Activated CD8-positive, alpha-beta memory T cell treated with anti-CD3 and anti-CD28 coated beads, Interleukin-2, amount 50 U/mL, for 24 hours (primary cell): ENCODE measurements at regions not wholly inside any gene's neighbourhood (a gene's known extent, or its start where the extent isn't known, plus 50 kb on each side); places are given as distances from the start of the nearest gene placed in this dataset.
"Not testable (repeated sequence)": the region's sequence is repeated elsewhere in the genome, so short reads cannot be mapped to it uniquely, and the experiment has no call there.

ENCODE experiments used
- DNase-seq: peaks from one replicate; pipeline ENCODE4 v3.0.0-alpha.2; 2020; ENCODE audit errors: extremely low read depth

GRCh38 chr7:32681174-32681518 is 185.9 kb downstream of the AVL9 start:
- no peak for DNase-seq

DNA sequence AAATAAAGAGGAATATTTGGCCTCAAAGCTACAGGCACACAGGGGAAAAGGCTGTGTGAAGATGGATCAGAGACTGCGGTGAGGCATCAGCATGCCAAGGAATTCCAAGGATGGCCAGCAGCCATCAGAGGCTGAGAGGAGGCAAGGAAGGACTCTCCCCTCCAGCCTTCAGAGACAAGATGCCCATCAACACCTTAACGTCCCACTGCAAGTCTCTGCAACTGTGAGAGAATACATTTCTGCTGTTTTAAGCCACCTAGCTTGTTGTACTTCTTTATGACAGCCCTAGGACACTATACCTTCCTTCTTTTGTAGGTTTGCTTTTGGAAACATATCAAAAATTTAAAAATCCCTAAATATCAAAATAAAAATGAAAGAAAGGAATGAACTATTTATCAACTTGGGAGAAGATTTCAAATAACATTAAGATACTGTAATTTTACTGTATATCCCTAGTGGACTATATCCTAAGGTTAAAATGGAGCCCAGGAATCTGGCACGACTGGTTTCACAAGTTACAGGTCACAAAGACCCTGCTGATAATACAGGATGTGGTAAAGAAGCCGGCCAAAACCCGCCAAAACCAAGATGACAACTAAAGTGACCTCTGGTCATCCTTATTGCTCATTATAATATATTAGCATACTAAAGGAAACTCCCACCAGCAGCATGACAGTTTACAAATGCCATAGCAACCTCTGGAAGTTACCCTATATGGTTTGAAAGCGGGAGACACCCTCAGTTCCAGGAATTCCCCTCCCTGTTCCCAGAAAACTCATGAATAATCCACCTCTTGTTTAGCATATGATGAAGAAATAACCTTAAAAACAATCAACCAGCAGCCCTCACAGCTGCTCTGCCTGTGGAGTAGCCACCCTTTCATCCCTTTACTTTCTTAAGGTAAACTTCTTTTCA is 185.2 kb downstream of the AVL9 start:
- no peak for DNase-seq

DNA sequence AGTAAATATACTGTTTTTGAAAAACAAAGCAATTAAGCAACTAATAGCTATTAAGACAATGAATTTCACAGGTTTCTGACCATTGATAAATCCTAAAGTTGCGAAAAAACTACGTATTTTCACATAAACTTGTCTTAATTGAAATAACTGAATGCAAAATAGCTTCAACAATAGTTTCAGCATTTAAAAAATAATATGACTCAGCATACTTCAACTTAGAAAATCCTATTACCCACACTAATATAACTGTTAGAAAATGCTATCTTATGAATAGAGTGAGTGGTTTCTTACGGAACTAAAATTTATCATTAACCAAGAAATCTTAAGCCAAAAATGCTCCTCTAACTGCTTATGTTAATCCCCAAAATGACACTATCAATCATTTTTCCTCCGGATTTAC is 183.9 kb downstream of the AVL9 start:
- DNase-seq, result no peak

DNA sequence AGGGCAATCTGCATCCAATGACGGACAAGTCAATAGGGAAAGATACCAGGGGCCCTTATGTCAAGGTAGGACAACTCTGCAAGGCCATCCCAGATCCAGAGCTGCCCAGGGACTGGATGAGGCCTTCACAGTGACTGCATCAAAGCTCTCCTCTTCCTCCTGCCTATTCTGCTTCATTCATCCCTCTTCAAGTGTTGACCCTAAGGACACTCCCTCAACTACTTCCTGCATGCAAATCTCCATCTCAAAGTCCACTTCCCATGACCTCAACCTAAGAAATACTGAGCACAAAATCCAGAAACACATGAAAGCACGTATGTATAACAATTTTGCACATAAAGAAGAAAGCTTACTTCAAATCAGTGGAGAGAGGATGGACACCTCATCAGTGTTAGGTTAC is 182.3 kb downstream of the AVL9 start:
- no peak for DNase-seq

DNA sequence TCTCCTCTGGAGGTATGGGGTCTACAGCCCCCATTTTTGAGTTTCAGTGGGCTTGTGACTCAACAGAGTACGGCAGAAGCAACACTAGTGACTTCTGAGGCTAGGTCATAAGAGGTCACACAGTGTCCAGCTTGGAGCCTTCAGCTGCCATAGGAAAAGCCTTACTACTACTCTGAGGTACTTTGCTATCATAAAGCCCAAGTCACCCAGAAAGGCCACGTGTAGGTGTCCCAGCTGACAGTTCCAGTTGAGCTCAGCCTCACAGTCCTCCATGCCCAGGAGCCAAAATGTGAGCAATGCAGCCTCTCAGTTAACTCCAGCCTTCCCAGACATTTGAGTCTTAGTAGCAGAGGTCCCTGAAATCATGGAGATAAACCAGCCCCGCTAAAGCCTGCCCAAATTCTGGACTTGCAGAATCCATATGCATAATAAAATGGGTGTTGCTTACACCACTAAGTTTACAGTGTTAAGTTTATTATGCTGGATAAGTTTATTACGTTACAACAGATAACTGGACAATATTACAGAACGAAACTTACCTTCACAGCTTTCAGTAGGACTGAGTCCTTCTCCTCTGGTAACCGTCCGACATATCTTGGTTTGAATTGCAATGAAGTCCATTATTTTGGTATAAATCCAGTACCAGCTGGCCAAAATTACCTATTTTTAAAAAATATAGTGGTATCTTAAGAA is 181.1 kb downstream of the AVL9 start:
- no peak for DNase-seq

- no peak for DNase-seq
Observed at GRCh38 chr7:32673275-32673983, 178.1 kb downstream of the AVL9 start.

- DNase-seq, result no peak
Observed at GRCh38 chr7:32670110-32671025, 175.1 kb downstream of the AVL9 start.

GRCh38 chr7:32669173-32669870 is 174.0 kb downstream of the AVL9 start:
- DNase-seq, result not testable (repeated sequence)

- not testable (repeated sequence) for DNase-seq
Observed at GRCh38 chr7:32668387-32669097, 173.3 kb downstream of the AVL9 start.

DNA sequence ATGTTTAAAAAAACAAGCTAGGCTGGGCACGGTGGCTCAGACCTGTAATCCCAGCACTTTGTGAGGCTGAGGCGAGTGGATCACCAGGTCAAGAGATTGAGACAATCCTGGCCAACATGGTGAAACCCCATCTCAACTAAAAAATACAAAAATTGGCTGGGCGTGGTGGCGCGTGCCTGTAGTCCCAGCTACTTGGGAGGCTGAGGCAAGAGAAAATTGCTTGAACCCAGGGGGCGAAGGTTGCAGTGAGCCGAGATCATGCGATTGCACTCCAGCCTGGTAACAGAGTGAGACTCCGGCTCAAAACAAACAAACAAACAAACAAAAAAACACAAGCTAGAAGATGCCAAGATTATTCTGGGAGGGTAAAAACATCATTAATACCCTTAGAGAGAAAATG is 172.3 kb downstream of the AVL9 start:
- DNase-seq, result not testable (repeated sequence)

GRCh38 chr7:32663805-32664211 is 168.5 kb downstream of the AVL9 start:
- DNase-seq, result not testable (repeated sequence)

GRCh38 chr7:32662509-32662908 is 167.2 kb downstream of the AVL9 start:
- DNase-seq, result not testable (repeated sequence)

- DNase-seq, result no peak
Observed at GRCh38 chr7:32661929-32662328, 166.6 kb downstream of the AVL9 start.

DNA sequence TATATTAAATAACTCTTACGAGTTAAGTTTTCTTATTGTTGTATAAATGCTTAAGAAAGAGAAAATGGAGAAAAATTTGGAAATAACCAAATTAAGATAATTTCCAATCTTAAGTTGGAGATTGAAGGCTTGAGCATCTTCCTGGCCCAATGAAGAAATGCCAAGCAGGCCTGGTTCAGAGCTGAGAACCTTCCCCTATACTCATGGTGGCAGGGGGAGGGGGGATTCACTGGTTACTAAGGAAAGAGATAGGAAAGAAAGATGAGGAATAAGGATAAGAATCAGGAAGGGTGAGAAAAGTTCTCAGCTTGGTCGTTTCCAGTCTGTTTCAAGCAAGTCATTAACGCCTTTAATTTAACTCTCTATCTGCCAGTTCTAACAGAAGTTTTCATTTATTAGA is 166.2 kb downstream of the AVL9 start:
- no peak for DNase-seq

DNA sequence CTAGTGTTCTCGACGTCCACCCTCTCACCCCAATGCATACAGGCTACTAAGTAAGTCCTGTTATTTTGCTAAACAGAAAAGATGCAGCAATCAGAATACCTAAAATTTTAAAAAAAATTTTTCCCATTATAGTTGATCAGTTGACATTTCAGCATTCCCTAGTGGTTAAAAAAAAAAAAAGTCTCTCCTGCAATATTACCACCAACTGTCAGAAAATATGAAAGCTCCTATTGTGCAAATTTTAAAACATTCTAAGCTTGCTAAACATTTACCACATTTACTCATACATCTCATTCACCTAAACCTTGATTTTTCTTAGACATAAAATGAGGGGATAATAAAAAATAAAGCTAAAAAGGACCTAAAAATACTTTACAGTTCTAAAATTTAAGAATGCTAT is 165.6 kb downstream of the AVL9 start:
- DNase-seq, result no peak

- no peak for DNase-seq
Observed at GRCh38 chr7:32659853-32660252, 164.6 kb downstream of the AVL9 start.

GRCh38 chr7:32658467-32658869 is 163.2 kb downstream of the AVL9 start:
- no peak for DNase-seq

DNA sequence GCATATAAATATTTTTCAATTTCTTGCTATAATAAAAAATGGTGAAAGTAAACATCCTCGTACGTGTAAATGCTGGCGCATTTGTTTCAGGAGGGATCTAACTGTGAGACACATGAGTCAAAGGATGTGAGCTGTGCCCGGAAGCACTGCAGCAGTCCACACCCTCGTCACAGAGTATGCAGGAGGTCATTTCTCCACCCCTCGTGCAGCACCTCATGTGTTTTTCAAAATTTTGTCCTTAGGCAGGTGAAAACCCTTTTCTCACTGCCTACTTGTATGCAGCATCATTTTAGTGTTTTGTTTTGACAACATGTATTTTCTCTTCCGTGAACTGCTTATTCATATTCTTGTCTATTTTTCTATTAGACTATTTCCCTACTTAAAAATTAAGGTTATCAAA is 162.7 kb downstream of the AVL9 start:
- no peak for DNase-seq

GRCh38 chr7:32654549-32654948 is 159.3 kb downstream of the AVL9 start:
- DNase-seq, result not testable (repeated sequence)

GRCh38 chr7:32650356-32650755 is 155.1 kb downstream of the AVL9 start:
- not testable (repeated sequence) for DNase-seq
